GM18868 (cell line): ENCODE measurements at regions not wholly inside any gene's neighbourhood (a gene's known extent, or its start where the extent isn't known, plus 50 kb on each side); places are given as distances from the start of the nearest gene placed in this dataset.
"Not testable (repeated sequence)": the region's sequence is repeated elsewhere in the genome, so short reads cannot be mapped to it uniquely, and the experiment has no call there.

Experiments used
- ATAC-seq: cut with Tn5 transposase; IDR thresholded peaks from one replicate; pipeline ENCODE4 v1.9.1; 2021; ENCODE audit warnings: mild to moderate bottlenecking, moderate library complexity; ENCODE audit not compliant: unreplicated experiment

DNA sequence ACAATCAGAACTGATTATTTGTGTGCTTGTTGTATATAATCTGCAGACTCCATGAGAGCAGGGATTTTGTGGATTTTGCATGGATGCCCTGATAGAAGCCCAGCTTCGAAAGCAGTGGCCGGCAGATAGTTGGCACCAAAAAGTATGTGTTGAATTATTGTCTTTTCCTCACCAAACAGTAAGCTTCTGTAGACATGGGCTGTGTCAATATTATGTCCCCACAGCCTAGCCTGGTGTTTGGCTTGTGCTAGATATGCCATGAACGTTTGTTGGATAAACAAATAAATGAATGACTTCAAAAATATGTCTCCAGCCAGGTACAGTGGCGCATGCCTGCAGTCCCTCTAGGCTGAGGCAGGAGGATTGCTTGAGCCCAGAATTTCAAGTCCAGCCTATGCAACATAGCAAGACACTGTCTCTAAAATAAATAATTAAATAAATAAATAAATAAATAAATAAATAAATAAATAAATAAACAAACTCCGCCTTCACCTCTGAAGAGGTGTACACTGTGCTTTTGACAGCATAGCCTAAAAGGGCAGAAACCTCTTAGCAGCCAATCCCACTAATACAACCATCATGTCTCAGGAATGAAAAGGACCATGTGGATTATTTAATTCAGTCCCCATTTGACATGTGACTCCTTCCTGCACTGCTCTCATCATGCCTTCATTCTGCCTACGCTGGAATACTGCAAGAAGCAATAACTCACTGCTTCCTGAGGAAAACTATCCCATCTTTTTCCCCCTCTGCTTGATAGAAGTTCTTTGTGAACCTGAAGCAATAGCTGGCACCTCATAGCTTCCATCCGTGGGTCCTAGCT lies 335.2 kb downstream of the FBXW7 start:
- ATAC-seq, result no peak

DNA sequence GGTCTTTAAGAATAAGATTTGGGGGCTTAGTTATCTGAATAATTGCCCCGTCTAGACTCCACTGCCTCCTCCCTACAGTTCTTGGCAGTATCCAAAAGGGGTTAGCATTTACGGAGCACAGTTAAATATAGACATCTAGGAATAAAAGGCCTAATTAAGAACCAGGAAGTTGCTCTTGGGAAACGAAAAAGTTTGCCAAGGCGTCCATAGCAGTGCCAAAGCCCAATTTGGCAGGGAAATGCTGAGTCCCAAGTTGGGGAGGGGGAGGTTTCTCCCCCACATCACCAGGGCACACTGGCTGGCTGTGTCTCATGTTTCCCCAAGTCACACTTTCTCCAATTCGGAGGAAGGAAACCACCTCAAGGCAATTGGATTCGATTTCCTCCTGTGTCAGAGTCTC lies 338.7 kb downstream of the FBXW7 start:
- no peak for ATAC-seq

GRCh38 chr4:152195888-152196287 lies 340.0 kb downstream of the FBXW7 start:
- no peak for ATAC-seq

DNA sequence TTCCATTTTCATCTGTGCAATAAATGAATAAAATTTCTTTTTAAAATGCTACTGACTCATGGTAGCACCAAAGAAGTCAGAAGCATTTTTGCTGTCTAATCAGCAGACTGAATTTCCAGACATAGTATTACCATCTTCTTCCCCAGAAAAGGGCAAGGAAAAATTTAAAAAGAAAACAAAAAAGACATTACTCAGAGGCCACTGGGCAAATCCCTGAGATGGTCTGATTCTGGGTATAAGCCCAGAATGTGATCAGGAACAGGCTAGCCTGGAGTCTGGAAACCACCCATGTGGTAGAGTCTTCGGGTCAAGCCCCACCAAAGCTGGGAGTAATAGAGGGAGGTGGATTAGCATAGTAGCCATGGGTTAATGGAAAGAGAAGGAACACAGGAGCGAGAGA lies 342.8 kb downstream of the FBXW7 start:
- no peak for ATAC-seq

GRCh38 chr4:152190907-152191306 lies 345.0 kb downstream of the FBXW7 start:
- no peak for ATAC-seq

- ATAC-seq, result no peak
Measured at GRCh38 chr4:152189451-152190179, 346.3 kb downstream of the FBXW7 start.

- no peak for ATAC-seq
Measured at GRCh38 chr4:152188801-152189200, 347.1 kb downstream of the FBXW7 start.

DNA sequence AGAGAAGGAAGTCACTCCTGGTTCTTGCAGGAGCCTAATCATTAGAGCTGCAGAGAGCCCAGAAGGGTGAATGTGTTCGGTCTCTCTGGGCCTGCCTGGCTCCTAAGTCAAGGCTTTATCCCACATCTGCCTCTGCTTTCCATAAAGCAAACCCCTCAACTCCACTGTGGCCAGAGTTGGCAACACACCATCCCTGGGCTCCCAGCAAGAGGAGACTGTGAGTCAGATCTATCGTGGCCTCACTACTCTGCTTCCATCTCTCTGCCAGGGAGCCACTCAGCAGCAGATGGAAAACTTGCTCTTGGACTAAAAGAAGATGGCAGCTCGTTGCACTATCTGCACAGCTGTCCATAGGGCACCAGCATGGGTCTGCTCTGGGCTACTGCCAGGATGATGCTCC lies 348.2 kb downstream of the FBXW7 start:
- ATAC-seq, result no peak

GRCh38 chr4:152185786-152186550 lies 349.9 kb downstream of the FBXW7 start:
- ATAC-seq, result no peak

GRCh38 chr4:152181150-152181549 lies 354.7 kb downstream of the FBXW7 start:
- no peak for ATAC-seq

DNA sequence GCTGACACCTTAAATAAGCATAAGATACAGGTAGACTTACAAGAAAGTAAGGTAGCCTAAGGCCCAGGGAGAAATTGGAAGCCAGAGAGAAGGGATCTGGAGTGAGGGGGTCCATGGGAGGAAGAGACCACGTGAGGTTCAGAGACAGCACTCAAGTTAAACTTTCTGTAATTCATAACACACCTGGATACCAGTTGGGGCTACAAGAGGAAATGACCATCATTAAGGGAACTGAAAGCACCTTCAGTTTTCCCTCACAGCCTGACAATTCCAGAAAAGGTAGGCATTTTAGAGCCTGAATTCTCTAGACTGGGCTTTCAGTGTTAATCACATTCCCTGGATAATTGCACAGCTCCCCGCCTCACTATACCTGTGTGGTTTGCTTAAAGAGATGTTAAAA lies 355.5 kb downstream of the FBXW7 start:
- no peak for ATAC-seq

- not testable (repeated sequence) for ATAC-seq
Measured at GRCh38 chr4:152177538-152177937, 358.4 kb downstream of the FBXW7 start.

DNA sequence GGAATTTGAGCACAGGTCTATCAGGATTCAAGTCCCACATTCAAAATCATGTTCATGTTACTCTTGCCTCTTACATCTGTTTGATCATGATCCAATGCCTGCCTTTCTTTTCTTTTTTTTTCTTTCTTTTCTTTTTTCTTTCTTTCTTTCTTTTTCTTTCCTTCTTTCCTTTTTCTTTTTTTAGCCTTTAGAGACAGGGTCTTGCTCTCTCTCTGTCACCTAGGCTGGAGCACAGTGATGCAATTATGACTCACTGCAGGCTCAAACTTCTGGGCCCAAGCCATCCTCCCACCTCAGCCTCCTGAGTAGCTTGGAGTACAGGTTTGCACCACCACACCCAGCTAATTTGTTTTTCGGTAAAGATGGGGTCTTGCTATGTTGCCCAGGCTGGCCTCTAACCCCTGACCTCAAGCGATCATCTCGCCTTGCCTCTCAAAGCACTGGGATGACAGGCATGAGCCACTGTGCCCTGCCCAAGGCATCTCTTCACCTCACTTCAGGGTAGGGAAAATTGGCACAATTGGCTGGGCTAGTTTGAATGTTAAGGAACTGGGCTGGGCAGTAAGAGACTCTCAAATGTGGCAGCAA lies 359.2 kb downstream of the FBXW7 start:
- ATAC-seq, result no peak

GRCh38 chr4:152175586-152175985 lies 360.3 kb downstream of the FBXW7 start:
- ATAC-seq, result no peak

GRCh38 chr4:152172146-152172545 lies 363.7 kb downstream of the FBXW7 start:
- ATAC-seq, result no peak

DNA sequence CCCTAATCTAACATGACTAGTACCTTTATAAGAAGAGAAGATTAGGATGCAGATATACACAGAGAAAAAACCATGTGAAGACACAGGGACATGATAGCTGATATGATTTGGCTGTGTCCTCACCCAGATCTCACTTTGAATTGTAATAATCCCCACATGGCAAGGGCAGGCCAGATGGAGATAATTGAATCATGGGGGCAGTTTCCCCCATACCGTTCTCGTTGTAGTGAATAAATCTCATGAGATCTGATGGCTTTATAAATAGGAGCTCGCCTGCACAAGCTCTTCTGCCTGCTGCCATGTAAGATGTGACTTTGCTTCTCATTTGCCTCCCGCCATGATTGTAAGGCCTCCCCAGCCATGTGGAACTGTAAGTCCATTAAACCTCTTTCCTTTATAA lies 364.3 kb downstream of the FBXW7 start:
- no peak for ATAC-seq

DNA sequence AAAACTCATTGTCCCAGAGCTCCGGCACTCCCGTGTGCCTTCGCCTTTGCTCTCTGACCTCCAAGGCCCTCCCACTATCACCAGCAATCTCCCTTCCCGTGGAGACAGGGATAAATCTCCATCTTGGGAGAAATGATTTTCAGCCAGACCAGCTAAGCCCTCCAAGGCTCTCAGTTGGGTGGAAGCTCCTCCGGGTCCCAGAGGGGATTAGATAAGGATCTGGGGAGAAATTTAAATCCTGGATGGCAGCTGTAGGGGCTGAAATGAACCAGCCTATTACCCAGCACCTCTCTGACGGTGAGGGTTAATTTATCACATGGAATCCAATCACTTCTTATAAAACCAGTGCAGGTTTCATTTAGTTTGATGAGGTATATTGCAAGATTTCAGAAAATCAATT lies 366.2 kb downstream of the FBXW7 start:
- no peak for ATAC-seq

DNA sequence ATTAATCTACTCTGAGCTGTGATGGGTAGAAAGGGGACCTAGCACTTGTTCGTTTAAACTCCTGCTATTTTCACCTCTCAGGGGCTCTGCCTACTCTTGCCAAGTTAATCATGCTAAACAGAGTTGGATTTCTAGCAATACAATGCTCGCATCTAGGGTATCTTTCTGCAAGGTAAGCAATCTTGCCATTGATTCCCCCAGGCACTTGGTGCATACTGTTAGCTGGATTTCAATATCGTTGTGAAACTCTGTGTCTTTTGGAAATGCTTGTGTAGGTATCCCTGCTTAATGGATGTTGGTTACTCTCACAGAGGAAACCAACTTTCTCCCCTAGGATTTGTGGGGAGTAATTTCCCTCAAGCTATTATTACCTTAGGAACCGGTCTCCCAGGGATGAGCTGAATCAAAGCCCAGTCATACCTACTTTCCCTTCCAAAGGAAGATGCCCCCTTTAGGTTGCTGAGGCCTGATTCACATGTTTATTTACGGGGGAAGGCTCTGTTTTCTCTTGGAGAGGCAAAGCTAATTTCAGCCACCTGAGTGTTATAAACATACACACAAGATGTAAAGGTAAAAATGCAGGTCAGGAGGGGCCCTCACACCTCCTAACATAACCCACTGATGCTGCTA lies 366.8 kb downstream of the FBXW7 start:
- no peak for ATAC-seq

GRCh38 chr4:152166567-152166966 lies 369.3 kb downstream of the FBXW7 start:
- ATAC-seq, result no peak

DNA sequence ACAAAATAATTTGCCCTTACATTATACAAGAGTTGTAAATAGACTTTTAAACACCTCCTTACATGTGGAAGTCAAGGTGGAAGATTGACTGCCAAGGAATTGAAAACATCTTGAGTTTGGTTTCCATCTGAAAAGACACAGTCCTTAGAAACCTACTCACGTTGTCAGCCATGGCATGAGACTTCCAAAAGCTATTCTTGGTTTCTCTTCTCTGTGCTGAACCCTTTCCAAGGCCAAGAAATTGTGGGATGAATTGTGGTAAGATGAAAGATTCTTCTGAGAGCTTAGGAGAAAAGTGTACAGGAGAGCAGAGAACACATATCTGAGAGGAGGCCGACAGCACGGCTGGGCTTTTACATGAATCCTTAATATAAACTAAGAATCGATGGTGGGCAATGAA lies 370.0 kb downstream of the FBXW7 start:
- no peak for ATAC-seq

DNA sequence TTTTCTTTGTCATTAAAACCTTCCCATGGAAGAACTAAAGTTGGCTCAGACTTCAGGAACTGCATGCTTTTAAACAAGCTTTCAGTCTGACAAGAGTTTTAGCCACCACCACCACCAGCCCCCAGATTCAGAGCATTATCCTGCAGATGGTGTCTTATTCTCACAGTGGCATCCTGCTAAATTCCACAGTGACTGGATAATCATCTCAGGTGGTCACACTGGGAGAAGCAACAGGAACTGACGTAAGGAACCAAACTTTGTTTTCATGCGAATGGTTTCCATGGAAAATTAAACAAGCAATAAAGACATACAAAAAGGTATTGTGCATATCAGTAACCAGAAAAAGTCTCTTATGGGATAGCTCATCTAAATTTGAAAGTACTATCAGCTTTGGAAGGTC lies 370.7 kb downstream of the FBXW7 start:
- ATAC-seq, result no peak
